GM19328 (cell line): ENCODE measurements at regions not wholly inside any gene's neighbourhood (a gene's known extent, or its start where the extent isn't known, plus 50 kb on each side); places are given as distances from the start of the nearest gene placed in this dataset.

Experiments
- ATAC-seq: cut with Tn5 transposase; IDR thresholded peaks from one replicate; pipeline ENCODE4 v1.9.1; 2021; ENCODE audit warnings: mild to moderate bottlenecking, moderate library complexity; ENCODE audit not compliant: unreplicated experiment

DNA sequence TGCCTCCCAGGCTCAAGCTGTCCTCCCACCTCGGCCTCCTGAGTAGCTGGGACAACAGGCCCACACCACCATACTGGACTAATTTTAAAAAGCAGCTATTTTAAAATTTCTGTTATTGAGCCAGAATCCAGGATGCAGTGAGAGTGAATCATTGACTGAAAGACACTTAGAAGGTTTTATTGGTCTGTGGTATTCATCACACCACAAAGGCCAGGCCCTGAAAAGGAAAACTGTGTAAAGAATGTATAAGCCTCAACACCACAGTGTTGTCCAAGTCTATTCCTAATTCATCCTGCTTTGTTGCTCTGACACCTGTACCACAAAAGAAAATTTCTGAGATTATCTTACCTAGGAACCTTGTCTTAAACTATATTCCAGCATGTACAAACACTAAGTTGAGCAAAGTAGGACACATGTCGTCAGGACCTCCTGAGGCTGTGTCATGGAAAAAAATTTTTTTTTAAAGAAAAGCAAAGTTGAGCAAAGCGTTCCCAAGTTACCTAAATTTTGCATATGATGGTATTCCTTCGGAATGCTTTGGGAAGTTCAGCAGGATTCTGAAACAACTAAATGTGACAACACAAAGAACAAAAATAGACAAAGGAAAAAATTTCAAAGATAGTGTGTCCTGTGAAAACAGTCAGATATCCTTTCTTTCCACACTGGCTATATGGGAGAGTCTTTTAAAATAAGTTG lies 129.6 kb upstream of the MKLN1 start:
- ATAC-seq, result no peak

DNA sequence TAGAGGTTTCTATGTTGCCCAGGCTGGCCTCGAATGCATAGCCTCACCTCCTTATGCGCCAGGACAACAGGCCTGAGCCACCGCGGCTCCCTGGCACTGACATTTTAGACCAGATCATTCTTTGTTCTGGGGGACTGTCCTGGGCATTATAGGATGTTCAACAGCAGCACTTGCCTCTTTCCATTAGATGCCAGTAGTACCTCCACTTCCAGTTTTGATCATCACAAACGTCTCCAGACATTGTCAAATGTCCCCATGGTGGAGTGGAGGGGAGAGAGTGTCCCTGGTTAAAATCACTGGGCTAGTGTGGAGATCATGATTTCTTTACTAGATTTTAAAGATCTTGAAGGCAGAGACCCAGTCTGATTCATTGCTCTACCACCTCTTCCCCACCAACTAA lies 125.2 kb upstream of the MKLN1 start:
- ATAC-seq, result no peak

DNA sequence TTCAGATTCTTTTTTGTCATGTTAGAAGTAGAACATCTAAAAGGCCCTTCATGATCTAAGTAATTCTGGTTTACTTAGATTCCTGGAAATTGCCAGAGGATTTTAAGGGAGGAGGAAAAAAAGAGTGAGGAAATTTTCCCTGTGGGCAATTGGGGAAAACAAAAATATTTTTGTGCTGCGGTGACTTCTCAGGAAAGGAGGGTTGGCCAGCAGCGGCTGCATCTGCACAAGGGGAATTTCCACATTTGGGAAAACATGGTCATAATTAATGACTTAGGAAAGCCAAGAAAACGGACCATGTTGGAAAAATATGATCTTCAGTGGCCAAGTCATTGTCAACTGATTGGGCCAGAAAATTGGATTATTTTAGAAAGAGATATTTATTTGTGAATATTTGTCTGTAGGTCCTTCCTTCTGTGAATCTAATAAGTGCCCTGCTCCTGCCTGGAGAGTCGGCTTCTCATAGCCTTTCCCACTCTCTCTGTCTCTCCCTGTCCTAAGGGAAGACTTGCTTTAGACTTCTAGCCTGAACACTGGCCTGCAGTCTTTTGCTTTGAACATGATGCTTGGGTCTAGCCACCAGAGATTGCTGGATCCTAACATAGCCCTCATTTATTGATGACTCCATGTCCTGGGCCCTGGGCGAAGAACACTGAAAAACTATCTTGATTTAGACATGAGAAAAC lies 124.2 kb upstream of the MKLN1 start:
- ATAC-seq, result no peak

DNA sequence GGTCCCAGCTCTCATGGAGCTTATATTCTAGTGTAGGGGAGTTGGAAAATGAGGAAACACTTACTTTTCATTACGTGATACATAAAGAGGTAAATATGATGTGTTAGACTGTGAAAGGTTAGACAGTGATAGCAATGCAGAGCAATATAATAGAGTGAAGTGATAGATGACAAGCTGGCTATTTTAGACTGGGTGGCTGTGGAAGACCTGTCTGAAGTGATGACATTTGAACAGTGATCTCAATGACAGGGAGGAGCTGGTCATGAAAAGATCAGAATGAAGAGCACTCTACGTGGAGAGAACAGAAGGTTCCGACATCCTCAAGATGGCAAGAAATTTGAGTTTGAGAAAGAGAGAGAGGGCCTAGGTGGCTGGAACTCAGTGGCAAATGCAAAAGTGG lies 118.9 kb upstream of the MKLN1 start:
- no peak for ATAC-seq

DNA sequence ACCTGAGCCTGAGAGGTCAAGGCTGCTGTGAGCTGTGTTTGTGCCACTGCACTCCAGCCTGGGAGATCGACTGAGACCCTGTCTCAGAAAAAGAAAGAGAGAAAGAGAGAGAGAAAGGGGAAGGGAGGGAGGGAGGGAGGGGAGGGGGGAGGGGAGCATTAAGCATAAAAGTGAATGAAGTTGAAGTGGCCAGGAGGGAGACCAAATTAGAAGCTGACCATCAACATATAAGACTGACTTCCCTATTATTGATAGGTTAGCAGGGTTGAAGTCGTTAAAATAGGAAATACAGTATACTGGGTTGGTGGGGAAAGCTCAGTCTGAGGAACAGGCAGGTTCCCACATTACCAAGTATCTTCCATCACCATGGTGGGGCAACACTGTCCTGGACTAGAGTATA lies 117.1 kb upstream of the MKLN1 start:
- no peak for ATAC-seq

DNA sequence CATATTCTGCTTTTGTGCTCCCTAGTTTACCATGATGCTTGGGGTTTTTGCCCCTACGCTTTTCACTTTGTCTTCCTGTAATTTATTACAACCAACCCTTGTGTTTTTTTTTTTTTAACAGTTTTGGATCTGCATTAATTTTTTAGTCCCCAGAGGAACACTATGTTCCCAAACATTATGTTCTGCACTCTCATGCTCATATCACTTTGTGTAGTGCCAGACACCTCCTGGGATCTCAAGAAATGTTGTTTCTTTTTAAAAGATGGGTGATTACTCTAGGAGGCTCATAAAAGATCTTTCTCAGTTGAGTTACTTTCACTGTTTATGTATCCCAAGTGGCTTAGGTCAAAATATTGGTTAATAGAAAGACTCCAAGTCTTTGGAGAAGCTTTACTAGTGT lies 116.2 kb upstream of the MKLN1 start:
- no peak for ATAC-seq

DNA sequence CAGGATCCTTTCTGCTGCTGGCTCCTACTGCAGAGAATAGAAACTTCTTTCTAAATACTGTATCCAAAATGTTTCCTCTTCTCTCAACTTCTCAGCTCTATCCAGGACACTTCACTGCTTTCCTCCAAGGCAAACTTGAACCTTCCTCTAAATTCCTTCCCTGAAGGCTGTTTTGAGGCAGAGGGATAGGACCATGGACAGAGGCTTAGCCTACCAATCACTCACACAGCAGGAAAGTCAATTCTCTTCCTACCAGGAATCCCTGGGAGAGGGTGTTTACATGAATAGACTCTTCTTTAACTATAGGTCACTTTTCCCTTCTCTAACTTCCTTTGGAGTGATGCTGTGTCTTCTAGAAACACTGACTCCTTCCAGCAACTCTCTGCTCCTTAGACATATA lies 115.6 kb upstream of the MKLN1 start:
- no peak for ATAC-seq

DNA sequence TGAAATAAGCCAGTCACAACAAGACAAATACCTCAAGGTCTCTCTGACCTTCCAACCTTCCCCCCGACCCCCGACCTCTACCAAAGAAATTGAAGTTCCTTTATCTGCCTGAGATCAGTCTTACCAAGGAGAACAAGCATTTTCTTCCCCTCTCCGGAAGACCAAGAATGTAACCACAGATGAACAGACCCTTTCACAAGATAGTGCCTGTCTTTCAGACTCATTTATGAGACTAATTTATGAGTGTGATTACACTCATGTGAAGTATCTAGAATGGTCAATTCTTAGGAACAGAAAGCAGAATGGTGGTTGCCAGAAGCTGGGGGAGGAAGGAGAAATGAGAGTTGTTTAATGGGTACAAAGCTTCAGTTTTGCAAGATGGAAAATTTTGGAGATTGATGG lies 108.9 kb upstream of the MKLN1 start:
- no peak for ATAC-seq

GRCh38 chr7:131219312-131220041 lies 108.2 kb upstream of the MKLN1 start:
- peak; percentile 52 for ATAC-seq

- no peak for ATAC-seq
Observed at GRCh38 chr7:131221061-131221460, 106.6 kb upstream of the MKLN1 start.

GRCh38 chr7:131222171-131222570 lies 105.5 kb upstream of the MKLN1 start:
- no peak for ATAC-seq

DNA sequence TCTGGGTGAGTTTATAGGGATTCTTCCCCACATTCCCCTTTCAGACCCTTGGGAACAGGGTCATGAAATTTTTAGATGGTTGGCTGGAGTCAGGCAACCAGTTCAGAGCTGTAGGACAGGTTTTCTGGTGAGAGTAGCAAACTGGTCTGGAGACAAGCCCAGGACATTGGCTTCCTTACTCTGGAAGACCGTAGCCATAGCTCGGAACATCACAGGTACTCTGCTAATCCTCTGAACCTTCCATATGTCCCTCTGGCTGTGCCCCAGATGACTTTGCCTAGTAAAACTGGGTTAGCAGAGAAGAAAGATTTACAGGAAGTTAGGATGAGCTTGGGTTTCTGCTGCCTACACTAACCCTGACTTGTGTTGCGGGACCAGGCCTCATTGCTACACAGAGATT lies 104.5 kb upstream of the MKLN1 start:
- no peak for ATAC-seq

GRCh38 chr7:131224996-131225395 lies 102.7 kb upstream of the MKLN1 start:
- no peak for ATAC-seq

DNA sequence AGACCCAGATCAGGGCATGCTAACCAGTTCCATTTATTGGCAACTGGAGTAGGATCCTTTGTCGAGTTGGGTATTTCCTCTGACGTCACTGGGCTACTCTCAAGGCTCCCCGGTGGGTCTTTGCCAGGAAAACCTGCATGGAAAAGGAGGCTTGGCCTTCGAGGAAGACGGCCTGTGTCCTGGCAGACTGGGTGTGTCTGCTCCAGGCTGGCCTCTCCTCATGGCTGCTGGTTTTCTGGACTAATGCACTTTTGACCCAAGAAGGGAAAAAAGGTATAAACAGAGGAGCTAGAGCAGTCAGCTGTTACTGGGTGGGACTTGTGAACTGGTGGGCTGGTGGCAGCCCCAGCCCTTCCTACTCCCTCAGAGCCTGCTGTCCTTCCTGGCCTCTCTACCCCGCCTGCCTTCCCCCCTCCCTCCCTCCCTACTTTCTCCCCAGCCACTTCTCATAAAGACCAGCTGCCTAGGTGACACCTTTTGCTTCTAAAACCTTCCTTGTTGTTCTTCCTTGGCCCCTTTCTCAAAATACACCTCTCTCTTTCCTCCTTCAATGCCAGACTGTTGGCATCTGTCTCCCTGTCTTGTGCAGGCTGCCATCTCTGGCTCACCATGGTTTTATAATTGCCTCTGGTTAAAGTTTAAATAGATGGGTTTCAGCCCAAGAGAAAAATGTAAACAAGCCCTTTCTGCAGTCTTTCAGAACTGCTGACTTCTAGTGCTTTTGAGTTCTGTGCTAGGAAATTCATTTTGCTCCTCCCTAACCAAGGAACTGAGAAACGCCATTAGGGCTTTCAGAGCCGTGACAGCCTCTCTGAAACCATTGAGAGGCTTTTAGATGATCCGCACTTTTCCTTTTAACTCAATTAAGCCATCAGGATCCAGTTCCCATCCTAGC lies 101.8 kb upstream of the MKLN1 start:
- ATAC-seq, result no peak

- no peak for ATAC-seq
Observed at GRCh38 chr7:131226514-131226865, 101.2 kb upstream of the MKLN1 start.

DNA sequence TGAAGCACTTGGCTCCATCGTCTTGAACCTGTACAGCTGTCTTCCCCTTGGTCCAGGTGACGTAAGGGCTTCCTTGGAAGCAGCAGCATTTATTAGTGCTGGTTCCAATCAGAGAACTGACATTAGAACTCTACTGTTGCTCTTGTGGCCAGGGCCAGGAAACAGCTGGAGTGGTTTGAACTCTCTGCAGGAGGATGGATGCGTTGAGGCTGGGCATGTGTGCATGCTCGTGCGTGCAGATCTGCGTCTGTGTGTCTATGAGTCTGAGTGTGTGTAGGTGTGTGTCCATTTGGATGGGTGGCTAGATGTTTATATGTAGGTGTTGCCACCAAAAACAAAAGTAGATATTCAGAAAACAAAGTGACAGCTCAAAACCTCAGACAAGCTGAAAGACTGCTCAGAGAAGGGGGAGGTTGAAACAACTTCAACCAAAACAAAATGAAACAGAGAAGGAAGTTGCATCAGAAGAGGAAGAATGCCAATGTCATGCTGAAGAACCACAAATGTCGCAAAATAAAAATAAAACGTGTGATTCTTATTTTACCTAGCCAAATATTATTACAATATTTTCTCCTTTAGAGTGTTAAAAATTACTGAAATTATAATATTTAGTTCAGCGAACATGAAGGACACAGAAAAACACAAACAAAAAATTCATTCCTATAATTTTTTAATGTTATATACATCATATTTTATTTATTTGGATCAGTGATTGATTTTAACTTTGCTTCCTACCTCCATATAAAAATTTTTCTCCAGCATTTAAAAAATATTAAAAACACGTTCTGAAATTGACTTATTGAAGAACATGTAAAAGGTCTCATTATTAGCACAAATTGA lies 96.1 kb upstream of the MKLN1 start:
- peak; percentile 83 for ATAC-seq

DNA sequence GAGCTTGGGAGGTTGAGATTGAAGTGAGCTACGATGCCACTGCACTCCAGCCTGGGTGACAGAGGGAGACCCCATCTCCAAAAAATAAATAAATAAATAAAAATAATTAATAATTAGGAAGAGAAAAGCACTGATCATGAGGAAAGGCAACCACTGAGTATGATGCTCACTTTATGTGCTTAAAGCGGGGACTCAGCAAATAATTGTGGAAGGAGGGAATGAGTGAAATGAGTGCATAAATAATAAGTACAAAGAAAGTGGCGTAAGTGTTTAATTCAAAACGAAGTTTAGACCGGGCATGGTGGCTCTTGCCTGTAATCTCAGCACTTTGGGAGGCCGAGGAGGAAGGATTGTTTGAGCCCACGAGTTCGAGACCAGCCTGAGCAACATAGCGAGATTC lies 94.9 kb upstream of the MKLN1 start:
- ATAC-seq, result no peak

GRCh38 chr7:131233193-131233592 lies 94.5 kb upstream of the MKLN1 start:
- no peak for ATAC-seq

- ATAC-seq, result no peak
Observed at GRCh38 chr7:131234719-131235488, 92.8 kb upstream of the MKLN1 start.
